OCI-LY3 (cell line): ENCODE measurements at regions not wholly inside any gene's neighbourhood (a gene's known extent, or its start where the extent isn't known, plus 50 kb on each side); places are given as distances from the start of the nearest gene placed in this dataset.

Source experiments
- H2AFZ ChIP-seq: fragments of 200-600, 300-600 bp; shearing (Covaris generic); 2 replicates; pipeline ENCODE4 v1.6.0; 2014; ENCODE audit warnings: antibody characterized with exemption, low read depth, low read length
- H3K27ac ChIP-seq: fragments of 200-600, 300-600 bp; sonication (generic); 2 replicates; pipeline ENCODE4 v1.5.1; 2014; ENCODE audit warnings: mild to moderate bottlenecking, low read length, moderate library complexity, mixed read lengths
- H3K27me3 ChIP-seq: fragments of 200-600, 300-600 bp; sonication (generic); 2 replicates; pipeline ENCODE4 v1.6.1; 2014; ENCODE audit warnings: low read depth, low read length, mixed read lengths
- H3K36me3 ChIP-seq: fragments of 200-600, 300-600 bp; sonication (generic); replicated peaks from 2 replicates; pipeline ENCODE3; 2014; ENCODE audit warnings: low read depth, low read length, mixed read lengths
- H3K4me1 ChIP-seq: fragments of 300-600, 200-600 bp; sonication (generic); 2 replicates; pipeline ENCODE4 v1.6.1; 2014; ENCODE audit warnings: low read length, mixed read lengths
- H3K4me2 ChIP-seq: fragments of 200-600, 300-600 bp; sonication (generic); 2 replicates; pipeline ENCODE4 v1.6.1; 2014; ENCODE audit warnings: low read length, mixed read lengths
- H3K4me3 ChIP-seq: fragments of 300-600, 200-600 bp; sonication (generic); 2 replicates; pipeline ENCODE4 v1.5.1; 2014; ENCODE audit warnings: antibody characterized with exemption, mild to moderate bottlenecking, low read length, moderate library complexity
- H3K79me2 ChIP-seq: fragments of 300-600, 200-600 bp; shearing (Covaris generic); 2 replicates; pipeline ENCODE4 v1.6.1; 2014; ENCODE audit warnings: mild to moderate bottlenecking, low read length, mixed read lengths
- H3K9ac ChIP-seq: fragments of 300-600, 200-600 bp; shearing (Covaris generic); 2 replicates; pipeline ENCODE4 v1.6.0; 2014; ENCODE audit warnings: mild to moderate bottlenecking, low read length, moderate library complexity
- H3K9me3 ChIP-seq: fragments of 200-600, 300-600 bp; shearing (Covaris generic); 2 replicates; pipeline ENCODE4 v1.6.1; 2014; ENCODE audit warnings: low read length, mixed read lengths; ENCODE audit not compliant: insufficient read depth
- H4K20me1 ChIP-seq: fragments of 200-600, 300-600 bp; sonication (generic); 2 replicates; pipeline ENCODE4 v1.6.1; 2016; ENCODE audit warnings: low read length, mixed read lengths; ENCODE audit not compliant: insufficient read depth
- CTCF ChIP-seq: fragments of 200-600, 300-600 bp; sonication (generic); IDR thresholded peaks from 2 replicates; pipeline ENCODE4 v1.5.1; 2014; ENCODE audit warnings: antibody characterized with exemption, low read length, low read depth
- EZH2phosphoT487 ChIP-seq: fragments of 200-600 bp; shearing (Covaris generic); IDR thresholded peaks from 2 replicates; pipeline ENCODE4 v1.6.1; 2018; ENCODE audit warnings: antibody characterized with exemption, mixed run types, low read depth

- no peak overlapping the region for H2AFZ ChIP-seq
- H3K9ac ChIP-seq, result no peak overlapping the region
- H3K4me1 ChIP-seq, result no peaks in the 10 kb centered on the region
- no peaks in the 10 kb centered on the region for H4K20me1 ChIP-seq
- no peak overlapping the region for H3K27ac ChIP-seq
- no peak for TF ChIP-seq CTCF
- TF ChIP-seq EZH2phosphoT487, result no peak
- no peaks in the 10 kb centered on the region for H3K27me3 ChIP-seq
- no peak overlapping the region for H3K4me2 ChIP-seq
- no peaks in the 10 kb centered on the region for H3K9me3 ChIP-seq
- H3K36me3 ChIP-seq, result no peaks in the 10 kb centered on the region
- no peak overlapping the region for H3K4me3 ChIP-seq
- H3K79me2 ChIP-seq, result no peaks in the 10 kb centered on the region
Measured at GRCh38 chr3:81261996-81262395, 499.4 kb downstream of the GBE1 start.

GRCh38 chr3:81255463-81255862 lies 506.0 kb downstream of the GBE1 start:
- H3K27ac ChIP-seq, result no peak overlapping the region
- no peaks in the 10 kb centered on the region for H3K9me3 ChIP-seq
- no peaks in the 10 kb centered on the region for H3K79me2 ChIP-seq
- no peak overlapping the region for H3K4me3 ChIP-seq
- H4K20me1 ChIP-seq, result no peaks in the 10 kb centered on the region
- H3K36me3 ChIP-seq, result no peaks in the 10 kb centered on the region
- no peak overlapping the region for H3K4me2 ChIP-seq
- no peaks in the 10 kb centered on the region for H3K4me1 ChIP-seq
- no peak overlapping the region for H3K9ac ChIP-seq
- TF ChIP-seq CTCF (no peak), EZH2phosphoT487 (no peak)
- H3K27me3 ChIP-seq, result no peaks in the 10 kb centered on the region
- H2AFZ ChIP-seq, result 0 out of 2 replicates have a peak overlapping the region, but pooled peaks have one; percentile 4

GRCh38 chr3:81251096-81251495 lies 510.3 kb downstream of the GBE1 start:
- Histone ChIP-seq H3K4me2 (no peak overlapping the region), H3K9ac (no peak overlapping the region), H4K20me1 (no peaks in the 10 kb centered on the region), H3K9me3 (no peaks in the 10 kb centered on the region), H3K27me3 (no peaks in the 10 kb centered on the region), H3K27ac (no peak overlapping the region), H3K4me3 (no peak overlapping the region), H3K79me2 (no peaks in the 10 kb centered on the region), H2AFZ (peak overlapping the region; percentile 47; the same call in 1 of the 2 replicates), H3K4me1 (no peaks in the 10 kb centered on the region), H3K36me3 (no peaks in the 10 kb centered on the region)
- TF ChIP-seq CTCF (no peak), EZH2phosphoT487 (no peak)

GRCh38 chr3:81249540-81250029 lies 511.9 kb downstream of the GBE1 start:
- Histone ChIP-seq H3K4me1 (no peaks in the 10 kb centered on the region), H3K27me3 (no peaks in the 10 kb centered on the region), H3K36me3 (no peaks in the 10 kb centered on the region), H3K4me2 (no peak overlapping the region), H3K9ac (no peak overlapping the region), H3K27ac (no peak overlapping the region), H3K9me3 (no peaks in the 10 kb centered on the region), H2AFZ (no peak overlapping the region), H3K4me3 (no peak overlapping the region), H4K20me1 (no peaks in the 10 kb centered on the region), H3K79me2 (no peaks in the 10 kb centered on the region)
- no peak for TF ChIP-seq EZH2phosphoT487
- no peak for TF ChIP-seq CTCF
